ENCODE measurements at regions not wholly inside any gene's neighbourhood (a gene's known extent, or its start where the extent isn't known, plus 50 kb on each side); places are given as distances from the start of the nearest gene placed in this dataset.

GRCh38 chr9:82519332-82519731 lies 530.8 kb downstream of the SPATA31D1 start:
- TF ChIP-seq CTCF (conservative IDR thresholded peaks at IDR 0.05; ENCODE audit: low read depth, low read length): no peak
- no peak for TF ChIP-seq EZH2 (IDR thresholded peaks at IDR 0.05; ENCODE audit: low read length, unreplicated experiment)
- TF ChIP-seq EZH2phosphoT487 (IDR thresholded peaks at IDR 0.05; ENCODE audit: borderline replicate concordance, low read length): no peak

Data from PC-3 (cell line).